ENCODE measurements at regions not wholly inside any gene's neighbourhood (a gene's known extent, or its start where the extent isn't known, plus 50 kb on each side); places are given as distances from the start of the nearest gene placed in this dataset.

DNA sequence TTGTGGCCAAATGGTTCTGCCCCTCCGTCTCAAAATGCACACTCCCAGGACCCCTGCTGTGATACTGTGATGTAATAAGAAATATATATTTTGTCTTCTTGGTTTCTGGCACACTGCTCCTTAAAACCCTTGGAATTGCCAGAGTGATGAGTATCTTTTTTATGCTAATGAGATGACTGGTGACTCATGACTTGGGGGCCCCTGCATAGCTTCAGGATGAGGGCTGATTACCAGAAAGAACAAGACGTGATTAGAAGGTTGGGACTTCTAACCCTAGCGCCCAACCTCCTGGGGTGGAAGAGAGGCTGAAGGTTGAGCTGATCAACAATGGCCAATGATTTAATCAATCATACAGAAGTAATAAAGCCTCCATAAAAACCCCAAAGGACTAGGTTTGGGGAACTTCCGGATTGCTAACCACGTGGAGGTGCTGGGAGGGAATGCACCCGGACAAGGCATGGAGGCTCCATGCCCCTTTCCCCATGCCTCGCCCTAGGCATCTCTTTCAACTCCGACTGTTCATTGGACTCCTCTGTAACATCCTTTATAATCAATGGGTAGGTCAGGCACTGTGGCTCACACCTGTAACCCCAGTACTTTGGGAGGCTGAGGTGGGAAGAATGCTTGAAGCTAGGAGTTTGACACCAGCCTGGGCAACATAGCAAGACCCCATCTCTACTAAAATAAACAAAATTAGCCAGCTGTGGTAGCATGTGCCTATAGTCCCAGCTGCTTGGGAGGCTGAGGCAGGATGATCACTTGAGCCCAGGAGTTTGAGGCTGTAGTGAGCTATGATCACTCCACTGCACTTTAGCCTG lies 89.1 kb downstream of the HS1BP3 start:
- peak; percentile 77 for DNase-seq
- TF ChIP-seq, protein P1, sequence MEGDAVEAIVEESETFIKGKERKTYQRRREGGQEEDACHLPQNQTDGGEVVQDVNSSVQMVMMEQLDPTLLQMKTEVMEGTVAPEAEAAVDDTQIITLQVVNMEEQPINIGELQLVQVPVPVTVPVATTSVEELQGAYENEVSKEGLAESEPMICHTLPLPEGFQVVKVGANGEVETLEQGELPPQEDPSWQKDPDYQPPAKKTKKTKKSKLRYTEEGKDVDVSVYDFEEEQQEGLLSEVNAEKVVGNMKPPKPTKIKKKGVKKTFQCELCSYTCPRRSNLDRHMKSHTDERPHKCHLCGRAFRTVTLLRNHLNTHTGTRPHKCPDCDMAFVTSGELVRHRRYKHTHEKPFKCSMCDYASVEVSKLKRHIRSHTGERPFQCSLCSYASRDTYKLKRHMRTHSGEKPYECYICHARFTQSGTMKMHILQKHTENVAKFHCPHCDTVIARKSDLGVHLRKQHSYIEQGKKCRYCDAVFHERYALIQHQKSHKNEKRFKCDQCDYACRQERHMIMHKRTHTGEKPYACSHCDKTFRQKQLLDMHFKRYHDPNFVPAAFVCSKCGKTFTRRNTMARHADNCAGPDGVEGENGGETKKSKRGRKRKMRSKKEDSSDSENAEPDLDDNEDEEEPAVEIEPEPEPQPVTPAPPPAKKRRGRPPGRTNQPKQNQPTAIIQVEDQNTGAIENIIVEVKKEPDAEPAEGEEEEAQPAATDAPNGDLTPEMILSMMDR (IDR thresholded peaks at IDR 0.05; ENCODE audit: low read depth, low read length, missing control alignments) = no peak

DNA sequence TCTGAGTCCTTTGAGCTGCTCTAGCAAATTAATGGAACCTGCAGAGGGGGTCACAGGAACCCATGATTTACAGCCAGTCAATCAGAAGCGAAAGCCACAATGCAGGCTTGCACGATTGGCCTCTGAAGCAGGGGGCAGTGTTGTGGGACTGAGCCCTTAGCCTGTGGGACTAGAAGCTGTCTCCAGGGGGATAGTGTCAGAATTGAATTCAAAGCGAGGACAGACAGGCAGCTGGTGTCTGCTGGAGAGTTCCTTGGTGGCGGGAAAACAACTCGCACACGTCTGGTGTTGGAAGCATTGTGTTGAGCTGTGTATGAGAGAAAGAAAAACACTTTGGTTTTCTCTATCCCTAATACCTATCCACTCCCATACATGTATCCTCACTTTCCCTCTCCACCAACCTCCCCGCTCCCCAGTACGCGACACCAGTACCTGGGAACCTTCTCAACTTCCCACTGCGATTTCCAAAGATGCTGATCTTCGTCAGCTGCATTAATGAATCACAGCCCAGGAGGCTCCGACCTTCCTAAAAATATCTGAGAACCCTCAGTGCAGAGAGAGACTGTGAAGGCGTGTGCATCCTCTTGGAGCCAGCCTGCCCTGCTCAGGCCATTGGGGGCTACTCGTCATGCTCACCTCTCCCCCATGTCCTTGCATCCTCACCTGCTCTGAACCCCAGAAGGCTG lies 88.2 kb downstream of the HS1BP3 start:
- H3K4me3 ChIP-seq (ENCODE audit: low read depth, low read length) = no peak overlapping the region
- no peaks in the 10 kb centered on the region for H3K27me3 ChIP-seq (replicated peaks)
- in situ Hi-C loops (cut with HindIII; ENCODE audit: low pct_ligation_motif_present, low sequenced_read_pairs) = no loop called here
- H3K27ac ChIP-seq = no peak overlapping the region
- no peaks in the 10 kb centered on the region for H3K36me3 ChIP-seq (replicated peaks)
- TF ChIP-seq, protein P1 (IDR thresholded peaks at IDR 0.05; ENCODE audit: low read depth, low read length, missing control alignments) = peak; percentile 50
- no peak for DNase-seq

More for the DNA sequence above, 89.1 kb downstream of the HS1BP3 start:
- Histone ChIP-seq H3K27ac (no peak overlapping the region), H3K36me3 (replicated peaks) (no peaks in the 10 kb centered on the region), H3K4me3 (ENCODE audit: low read depth, low read length) (no peak overlapping the region), H3K27me3 (replicated peaks) (no peaks in the 10 kb centered on the region)
- in situ Hi-C loops (cut with HindIII; ENCODE audit: low pct_ligation_motif_present, low sequenced_read_pairs) = no loop called here

DNA sequence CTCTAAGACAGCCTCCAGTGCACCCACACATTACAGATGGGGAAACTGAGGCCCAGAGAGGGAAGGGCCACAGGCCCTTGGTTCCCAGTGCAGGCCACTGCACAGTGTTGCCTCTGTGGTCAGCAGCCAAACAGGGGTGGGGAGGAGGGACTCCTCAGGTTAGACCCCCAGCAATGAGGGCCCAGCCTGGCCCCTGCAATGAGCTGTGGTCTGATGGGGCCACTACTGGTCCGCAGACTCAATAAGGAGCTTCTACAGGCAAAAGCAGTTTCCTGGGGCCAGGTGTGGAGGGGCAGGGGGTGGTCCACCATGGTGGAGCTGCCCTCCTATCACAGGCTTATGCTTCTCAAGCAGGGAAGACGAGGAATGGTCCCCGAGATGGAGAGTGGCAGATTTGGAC lies 87.6 kb downstream of the HS1BP3 start:
- TF ChIP-seq, protein P1 (IDR thresholded peaks at IDR 0.05; ENCODE audit: low read depth, low read length, missing control alignments) = no peak
- Histone ChIP-seq H3K27ac (no peak overlapping the region), H3K4me3 (ENCODE audit: low read depth, low read length) (no peak overlapping the region), H3K36me3 (replicated peaks) (no peaks in the 10 kb centered on the region), H3K27me3 (replicated peaks) (no peaks in the 10 kb centered on the region)
- DNase-seq = no peak
- in situ Hi-C loops (cut with HindIII; ENCODE audit: low pct_ligation_motif_present, low sequenced_read_pairs) = no loop called here

DNA sequence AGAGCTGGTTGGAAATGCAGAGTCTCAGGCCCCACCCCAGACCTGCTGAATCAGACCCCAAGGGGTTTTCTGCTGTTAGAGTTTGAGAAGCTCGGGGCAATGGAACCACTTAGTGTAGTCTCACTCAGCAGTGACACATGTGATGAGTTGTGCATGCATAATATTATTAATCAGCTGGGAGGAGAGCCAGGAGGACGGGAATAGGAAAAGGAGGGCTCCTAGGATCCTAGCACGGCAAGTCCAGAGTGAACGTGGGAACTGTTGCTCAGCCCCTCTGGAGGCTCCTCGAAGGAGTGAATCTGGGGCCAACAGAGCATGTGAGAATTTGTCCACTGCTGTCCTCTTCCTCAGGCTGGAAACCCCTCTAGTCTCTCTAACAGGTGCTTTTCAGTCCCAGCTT lies 87.1 kb downstream of the HS1BP3 start:
- in situ Hi-C loops (cut with HindIII; ENCODE audit: low pct_ligation_motif_present, low sequenced_read_pairs) = no loop called here
- Histone ChIP-seq H3K27me3 (replicated peaks) (no peaks in the 10 kb centered on the region), H3K36me3 (replicated peaks) (no peaks in the 10 kb centered on the region), H3K27ac (no peak overlapping the region), H3K4me3 (ENCODE audit: low read depth, low read length) (no peak overlapping the region)
- TF ChIP-seq, protein P1 (IDR thresholded peaks at IDR 0.05; ENCODE audit: low read depth, low read length, missing control alignments) = no peak
- no peak for DNase-seq

DNA sequence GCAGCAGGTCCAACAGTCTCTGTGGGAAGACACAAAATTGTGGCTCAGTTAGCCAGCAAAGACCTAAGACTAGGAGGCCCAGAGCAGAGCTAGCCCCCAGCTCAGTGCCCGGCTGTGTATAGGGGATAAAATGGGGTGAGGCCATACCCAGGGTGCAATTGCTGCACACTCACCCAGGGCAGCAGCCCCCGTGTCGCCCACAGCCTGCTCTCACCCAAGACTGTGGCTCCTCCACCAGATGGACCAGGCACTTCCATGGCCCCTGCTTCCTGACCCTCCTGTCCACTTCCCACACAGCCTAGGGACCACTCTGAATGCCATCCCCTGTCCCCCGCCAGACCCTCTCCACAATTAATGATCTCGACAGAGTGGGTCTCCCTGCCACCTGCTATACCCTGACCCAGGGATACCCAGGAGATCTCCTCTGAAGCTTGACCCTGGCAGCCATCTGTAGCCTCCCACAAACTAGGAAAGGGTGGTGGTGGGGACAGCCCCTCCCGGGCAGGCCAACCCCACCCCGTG lies 85.7 kb downstream of the HS1BP3 start:
- TF ChIP-seq, protein P1 (IDR thresholded peaks at IDR 0.05; ENCODE audit: low read depth, low read length, missing control alignments) = no peak
- in situ Hi-C loops (cut with HindIII; ENCODE audit: low pct_ligation_motif_present, low sequenced_read_pairs) = no loop called here

More for the DNA sequence above, 85.7 kb downstream of the HS1BP3 start:
- H3K36me3 ChIP-seq (replicated peaks) = no peaks in the 10 kb centered on the region
- DNase-seq = no peak
- H3K27ac ChIP-seq = no peak overlapping the region
- no peaks in the 10 kb centered on the region for H3K27me3 ChIP-seq (replicated peaks)
- no peak overlapping the region for H3K4me3 ChIP-seq (ENCODE audit: low read depth, low read length)
